ENCODE measurements at regions not wholly inside any gene's neighbourhood (a gene's known extent, or its start where the extent isn't known, plus 50 kb on each side); places are given as distances from the start of the nearest gene placed in this dataset.
A peak's percentile ranks its signal among the peaks of the same experiment; 100 is the strongest.
"Not testable (repeated sequence)": the region's sequence is repeated elsewhere in the genome, so short reads cannot be mapped to it uniquely, and the experiment has no call there.

DNA sequence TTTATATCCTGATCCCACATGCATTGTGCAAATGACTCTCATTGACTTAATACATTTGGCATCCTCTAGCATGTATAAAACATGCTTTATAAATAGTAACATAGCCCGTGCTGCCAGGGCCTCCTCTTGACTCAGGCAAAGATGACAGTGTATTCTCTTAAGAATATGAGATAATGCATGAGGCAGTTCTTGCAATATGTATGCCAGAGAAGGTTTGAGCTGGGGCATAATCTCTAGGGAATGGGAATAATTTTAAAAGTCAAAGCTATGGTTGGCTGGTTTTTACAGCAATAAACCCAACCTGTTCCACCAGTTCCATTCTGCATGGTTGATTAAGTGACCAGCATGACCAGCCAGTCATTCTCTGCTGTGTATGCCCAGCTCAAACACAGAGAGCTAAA is 179.0 kb upstream of the PFN2 start:
- no peak for DNase-seq

DNA sequence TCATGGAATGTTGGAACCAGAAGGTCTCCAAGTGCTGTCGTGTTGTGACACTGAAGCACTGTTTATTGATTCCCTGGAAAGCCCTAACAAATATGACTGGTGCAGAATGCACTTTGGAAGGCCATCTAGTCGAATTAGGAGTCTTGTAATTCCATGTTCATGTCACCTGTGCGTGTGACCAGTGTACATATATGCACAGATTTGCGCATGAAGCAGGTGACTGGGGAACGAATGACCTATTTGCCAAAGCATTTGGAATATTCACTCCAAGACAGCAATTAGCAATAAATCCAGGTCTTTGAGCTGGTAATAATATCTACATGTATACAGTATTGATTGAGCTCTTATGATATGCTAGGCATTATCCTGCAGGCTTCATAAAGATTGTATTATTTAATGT is 177.5 kb upstream of the PFN2 start:
- DNase-seq: no peak

DNA sequence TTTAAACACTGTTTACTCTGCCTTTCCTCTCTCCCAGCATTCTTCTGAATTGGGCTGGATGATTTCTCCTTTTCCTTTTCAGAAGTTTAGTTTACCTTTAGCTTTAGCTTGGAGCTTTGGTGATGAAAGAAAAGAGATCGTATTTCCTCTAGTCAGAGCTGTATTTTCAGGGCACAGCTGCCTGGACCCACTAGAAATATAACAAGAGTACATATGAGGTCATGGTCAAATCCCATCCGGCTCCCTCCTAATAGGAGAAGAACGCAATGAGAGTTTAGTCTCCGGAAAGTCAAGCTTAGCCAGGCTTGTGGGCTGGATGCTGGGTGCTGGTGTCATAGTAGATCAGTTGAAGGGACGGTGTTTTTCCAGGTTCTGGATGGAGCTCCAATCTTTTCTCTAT is 177.1 kb upstream of the PFN2 start:
- DNase-seq: no peak

GRCh38 chr3:150146991-150147761 is 176.5 kb upstream of the PFN2 start:
- peak; percentile 38 for DNase-seq

DNA sequence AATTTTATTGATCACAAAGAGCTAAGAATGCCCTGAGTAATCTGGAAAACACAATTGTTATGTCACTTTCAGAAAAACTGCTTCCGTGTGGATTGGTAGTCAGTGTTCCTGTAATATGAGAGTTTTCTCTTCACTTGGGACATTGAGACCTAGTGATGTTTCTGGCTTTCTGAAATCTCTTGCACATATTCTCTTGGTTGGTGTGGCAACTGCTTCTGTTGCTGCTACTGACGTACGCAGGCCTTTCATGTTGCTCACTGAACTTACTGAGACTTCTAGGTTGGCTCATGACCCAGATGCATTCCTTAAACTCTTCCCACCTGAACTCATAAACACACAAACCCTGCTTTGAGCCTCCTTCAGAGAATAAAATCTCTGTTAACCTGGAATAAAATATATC is 175.0 kb upstream of the PFN2 start:
- no peak for DNase-seq

DNA sequence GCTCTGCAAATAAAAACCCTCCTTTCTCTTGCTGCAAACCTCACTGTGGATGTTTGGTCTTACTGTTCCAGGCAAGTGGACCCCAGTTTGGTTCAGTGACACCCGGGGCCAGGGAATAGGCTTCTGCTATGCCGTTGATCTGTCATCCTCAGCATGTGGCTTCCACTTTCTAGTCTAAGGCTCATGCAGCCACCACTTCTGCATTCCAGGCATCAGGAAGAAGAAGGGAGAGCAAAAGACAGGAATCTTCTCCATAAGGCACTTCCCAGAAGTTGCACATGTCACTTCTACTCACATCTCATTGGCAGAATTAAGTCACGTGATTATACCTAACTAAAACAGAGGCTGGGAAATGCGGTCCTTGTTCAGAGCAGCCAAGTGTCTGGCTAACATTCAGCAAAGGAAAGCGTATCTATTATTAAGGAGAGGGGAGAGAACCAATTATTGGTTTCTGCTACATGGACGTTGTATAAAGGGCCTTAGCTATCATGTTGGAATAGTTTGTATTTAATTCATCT is 173.6 kb upstream of the PFN2 start:
- DNase-seq: no peak

DNA sequence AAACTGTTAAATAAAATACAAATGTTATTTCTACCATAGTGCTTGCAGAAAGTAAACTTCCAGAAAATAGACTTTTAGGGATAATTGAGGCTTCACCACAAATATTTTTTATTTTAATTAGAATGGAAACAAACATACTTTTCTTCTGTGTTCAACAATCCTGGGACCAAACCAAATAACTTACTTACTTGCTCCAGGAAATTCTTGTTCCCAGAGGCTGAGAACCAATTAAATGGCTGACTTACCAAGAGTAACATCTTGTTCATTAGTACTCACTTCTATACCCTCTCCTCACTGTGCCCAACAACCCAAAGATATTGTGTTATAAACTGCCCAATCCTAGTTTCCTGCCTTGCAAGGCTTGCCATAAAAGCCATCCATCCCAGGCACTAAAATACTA is 172.2 kb upstream of the PFN2 start:
- DNase-seq: no peak

GRCh38 chr3:150141790-150142326 is 171.2 kb upstream of the PFN2 start:
- no peak for DNase-seq

GRCh38 chr3:150140614-150141321 is 170.1 kb upstream of the PFN2 start:
- DNase-seq: no peak

DNA sequence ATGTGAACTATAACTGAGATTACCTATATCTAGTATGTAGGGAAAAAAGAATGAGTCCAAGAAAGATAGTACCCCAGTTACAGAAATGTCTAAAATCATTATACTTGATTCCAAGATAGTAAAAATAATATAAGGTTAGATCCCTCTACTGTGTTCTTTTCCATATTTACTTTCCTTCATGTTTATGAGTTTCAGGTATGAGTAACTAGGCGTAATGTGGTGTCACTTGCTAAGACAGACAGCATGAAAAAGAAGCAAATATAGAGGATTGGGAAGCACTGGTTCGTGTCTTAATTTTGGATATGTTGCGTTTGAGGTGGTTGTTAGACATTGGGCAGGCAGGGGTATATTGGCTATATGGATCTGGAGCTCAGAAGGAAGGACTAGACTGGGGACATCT is 168.1 kb upstream of the PFN2 start:
- DNase-seq: no peak

GRCh38 chr3:150136242-150136641 is 165.5 kb upstream of the PFN2 start:
- DNase-seq: no peak

- DNase-seq: no peak
Measured at GRCh38 chr3:150135287-150135721, 164.6 kb upstream of the PFN2 start.

GRCh38 chr3:150133293-150133692 is 162.6 kb upstream of the PFN2 start:
- no peak for DNase-seq

DNA sequence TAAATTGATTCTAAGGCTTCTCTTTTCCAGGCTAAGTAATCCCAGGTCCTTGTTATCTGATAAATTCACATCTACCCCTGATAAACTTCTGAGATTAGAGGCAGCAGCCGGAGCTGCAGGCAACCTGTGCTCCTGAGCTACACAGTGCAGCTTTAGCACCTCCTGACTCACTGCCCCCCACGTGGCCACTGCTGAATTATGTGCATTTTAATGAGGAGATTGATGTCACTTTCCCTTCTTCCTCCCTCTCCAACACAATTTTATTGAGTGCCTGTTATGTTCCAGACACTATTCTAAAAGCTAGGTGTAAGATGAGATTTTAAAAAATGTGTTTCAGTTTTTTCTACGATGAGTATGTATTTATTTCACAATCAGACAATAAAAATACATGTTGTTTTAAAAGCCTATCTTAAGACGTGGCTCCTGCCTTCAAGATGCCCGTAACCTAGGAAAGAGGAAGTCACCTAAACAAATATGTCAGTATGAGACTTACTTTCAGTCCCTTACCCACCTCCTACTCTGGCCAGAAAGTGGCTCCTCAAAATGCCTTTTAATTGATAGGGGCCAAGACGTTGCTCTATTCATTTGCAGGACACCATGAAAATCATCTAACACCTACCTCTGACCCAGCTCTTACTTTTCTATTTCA is 161.5 kb upstream of the PFN2 start:
- DNase-seq: no peak

DNA sequence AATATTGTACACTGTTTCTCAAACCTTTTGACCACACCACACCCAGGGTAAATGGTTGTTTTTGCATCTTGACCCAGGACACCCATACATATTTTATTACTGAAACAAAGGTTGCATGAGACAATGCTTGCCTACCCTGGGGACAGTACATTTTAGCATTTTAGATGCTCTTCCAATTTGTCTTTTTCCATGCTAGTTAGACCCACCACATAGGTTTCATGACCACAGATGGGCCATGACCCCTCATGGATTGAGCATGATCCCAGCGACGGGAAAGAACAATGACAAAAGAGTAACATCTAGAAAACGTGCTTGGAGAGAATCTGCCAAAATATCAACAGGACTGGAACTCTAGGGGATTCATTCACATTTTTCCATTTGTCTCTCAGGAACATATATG is 161.0 kb upstream of the PFN2 start:
- no peak for DNase-seq

DNA sequence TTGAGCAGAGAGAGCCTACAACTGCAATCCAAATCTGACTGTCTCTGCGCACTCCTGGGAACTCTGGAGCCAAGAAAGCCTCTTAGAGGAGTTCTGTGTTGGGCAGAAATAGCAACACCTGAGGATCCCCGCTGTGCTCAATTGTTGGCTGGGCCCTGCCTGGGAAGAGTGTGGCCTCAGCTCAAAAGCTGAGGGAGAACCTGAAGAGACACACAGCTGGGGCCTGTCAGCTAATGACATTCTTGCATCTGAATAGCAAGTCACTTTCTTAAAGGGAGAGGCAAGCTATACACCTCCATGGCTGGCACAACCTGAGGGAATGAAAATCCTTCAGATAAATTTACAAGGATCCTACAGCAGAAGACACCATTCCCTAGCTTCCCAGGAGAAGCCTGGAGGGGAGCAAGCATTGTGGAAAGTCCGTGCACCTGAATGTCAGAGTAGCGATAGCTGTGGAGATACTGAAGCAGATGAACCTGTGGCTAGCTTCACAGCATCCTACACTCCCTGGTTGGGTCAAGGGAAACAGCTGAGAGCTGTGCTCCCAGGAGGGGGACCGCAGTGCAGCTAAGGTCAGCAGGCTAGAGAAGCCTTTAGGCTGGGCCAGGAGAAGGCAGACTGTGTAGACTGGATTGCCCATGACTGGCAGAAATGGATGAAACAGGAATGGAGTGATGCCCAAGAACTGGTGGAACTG is 159.9 kb upstream of the PFN2 start:
- no peak for DNase-seq

DNA sequence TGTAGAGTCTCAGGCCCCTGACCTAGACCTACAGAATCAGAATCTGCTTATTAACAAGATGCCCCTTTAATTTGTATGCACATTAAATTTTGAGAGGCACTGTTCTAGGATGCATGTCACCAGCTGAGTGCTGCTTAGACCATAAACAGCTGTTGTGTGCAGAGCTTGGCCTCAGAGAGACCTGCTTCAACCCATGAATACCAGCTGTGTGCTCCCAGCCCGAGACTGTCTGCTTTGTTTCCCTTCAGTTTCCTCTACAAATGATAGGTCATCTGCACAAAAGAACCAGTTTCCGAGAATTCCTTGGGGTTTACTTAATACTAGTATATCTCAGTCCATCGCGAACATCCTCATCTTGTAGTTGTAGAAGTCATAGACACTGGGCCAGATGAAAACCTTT is 158.5 kb upstream of the PFN2 start:
- DNase-seq: no peak

GRCh38 chr3:150128126-150128525 is 157.4 kb upstream of the PFN2 start:
- DNase-seq: no peak

- DNase-seq: no peak
Measured at GRCh38 chr3:150127011-150127490, 156.4 kb upstream of the PFN2 start.

- DNase-seq: no peak
Measured at GRCh38 chr3:150124142-150124541, 153.4 kb upstream of the PFN2 start.

DNA sequence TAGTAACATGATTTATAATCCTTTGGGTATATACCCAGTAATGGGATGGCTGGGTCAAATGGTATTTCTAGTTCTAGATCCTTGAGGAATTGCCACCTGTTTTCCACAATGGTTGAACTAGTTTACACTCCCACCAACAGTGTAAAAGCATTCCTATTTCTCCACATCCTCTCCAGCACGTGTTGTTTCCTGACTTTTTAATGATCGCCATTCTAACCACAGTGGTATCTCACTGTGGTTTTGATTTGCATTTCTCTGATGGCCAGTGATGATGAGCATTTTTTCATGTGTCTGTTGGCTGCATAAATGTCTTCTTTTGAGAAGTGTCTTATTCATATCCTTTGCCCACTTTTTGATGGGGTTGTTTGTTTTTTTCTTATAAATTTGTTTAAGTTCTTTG is 152.6 kb upstream of the PFN2 start:
- not testable (repeated sequence) for DNase-seq

DNA sequence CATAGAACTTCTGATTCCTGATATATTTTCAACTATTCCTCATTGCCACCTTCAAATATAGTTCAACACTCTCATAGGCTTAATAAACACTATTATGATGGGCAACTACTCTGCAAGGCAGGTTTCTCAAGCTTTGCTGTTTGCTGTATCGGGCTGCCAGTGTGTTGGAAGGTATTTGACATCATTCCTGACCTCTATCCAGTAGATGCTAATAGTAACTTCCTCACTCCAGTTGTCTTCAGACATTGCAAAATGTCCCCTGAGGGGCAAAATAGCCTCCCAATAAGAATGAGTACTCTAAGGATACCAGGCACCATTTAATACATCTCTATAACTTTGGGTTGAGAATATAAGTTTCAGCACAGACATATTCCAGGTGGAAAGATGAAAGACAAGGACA is 147.5 kb upstream of the PFN2 start:
- no peak for DNase-seq

- DNase-seq: no peak
Measured at GRCh38 chr3:150117076-150117475, 146.4 kb upstream of the PFN2 start.

Data from hematopoietic multipotent progenitor cell treated with erythropoietin and hydrocortisone succinate and interleukin-3 and kit ligand, for 6 days (in vitro differentiated cells).